IPS-18a (cell line): ENCODE measurements at regions not wholly inside any gene's neighbourhood (a gene's known extent, or its start where the extent isn't known, plus 50 kb on each side); places are given as distances from the start of the nearest gene placed in this dataset.
"Not testable (repeated sequence)": the region's sequence is repeated elsewhere in the genome, so short reads cannot be mapped to it uniquely, and the experiment has no call there.

ENCODE experiments used
- H3K27ac ChIP-seq: one replicate; pipeline ENCODE4 v1.5.1; 2013; ENCODE audit warnings: low read length
- H3K27me3 ChIP-seq: one replicate; pipeline ENCODE4 v1.6.1; 2013; ENCODE audit warnings: mild to moderate bottlenecking, low read length; ENCODE audit not compliant: control insufficient read depth, insufficient read depth
- H3K36me3 ChIP-seq: one replicate; pipeline ENCODE4 v1.6.1; 2013; ENCODE audit warnings: low read depth, low read length; ENCODE audit not compliant: control insufficient read depth
- H3K4me1 ChIP-seq: one replicate; pipeline ENCODE4 v1.6.1; 2013; ENCODE audit warnings: low read depth, low read length; ENCODE audit not compliant: control insufficient read depth
- H3K4me3 ChIP-seq: one replicate; pipeline ENCODE4 v1.5.1; 2013; ENCODE audit warnings: low read length
- H3K9ac ChIP-seq: one replicate; pipeline ENCODE4 v1.6.1; 2013; ENCODE audit warnings: mild to moderate bottlenecking, low read length, moderate library complexity
- H3K9me3 ChIP-seq: one replicate; pipeline ENCODE4 v1.6.1; 2013; ENCODE audit warnings: low read depth, low read length; ENCODE audit not compliant: control insufficient read depth

GRCh38 chr4:179145746-179146525 lies 1703.7 kb upstream of the AGA start:
- no peak overlapping the region for H3K27ac ChIP-seq
- no peak overlapping the region for H3K9ac ChIP-seq
- H3K4me1 ChIP-seq, result peaks cover 6% of the 10 kb centered on the region
- H3K27me3 ChIP-seq, result no peaks in the 10 kb centered on the region
- H3K4me3 ChIP-seq, result no peak overlapping the region
- no peaks in the 10 kb centered on the region for H3K9me3 ChIP-seq
- H3K36me3 ChIP-seq, result no peaks in the 10 kb centered on the region

GRCh38 chr4:179151770-179152169 lies 1709.5 kb upstream of the AGA start:
- Histone ChIP-seq H3K27me3 (no peaks in the 10 kb centered on the region), H3K4me3 (no peak overlapping the region), H3K27ac (no peak overlapping the region), H3K9me3 (no peaks in the 10 kb centered on the region), H3K9ac (no peak overlapping the region), H3K4me1 (peaks cover 4% of the 10 kb centered on the region), H3K36me3 (no peaks in the 10 kb centered on the region)

- H3K36me3 ChIP-seq, result peaks cover 6% of the 10 kb centered on the region
- no peak overlapping the region for H3K9ac ChIP-seq
- no peak overlapping the region for H3K27ac ChIP-seq
- no peaks in the 10 kb centered on the region for H3K9me3 ChIP-seq
- H3K27me3 ChIP-seq, result no peaks in the 10 kb centered on the region
- H3K4me3 ChIP-seq, result no peak overlapping the region
- peaks cover 14% of the 10 kb centered on the region for H3K4me1 ChIP-seq
Observed at GRCh38 chr4:179163147-179163546, 1720.9 kb upstream of the AGA start.

GRCh38 chr4:179164267-179164999 lies 1722.2 kb upstream of the AGA start:
- Histone ChIP-seq H3K27ac (no peak overlapping the region), H3K4me3 (peak overlapping the region; percentile 59), H3K9me3 (no peaks in the 10 kb centered on the region), H3K9ac (no peak overlapping the region), H3K4me1 (peaks cover 14% of the 10 kb centered on the region), H3K27me3 (no peaks in the 10 kb centered on the region), H3K36me3 (peaks cover 6% of the 10 kb centered on the region)

GRCh38 chr4:179165000-179165738 lies 1722.9 kb upstream of the AGA start:
- no peaks in the 10 kb centered on the region for H3K9me3 ChIP-seq
- H3K4me1 ChIP-seq, result peaks cover 14% of the 10 kb centered on the region
- peak overlapping the region; percentile 59 for H3K4me3 ChIP-seq
- peak overlapping the region; percentile 8 for H3K27ac ChIP-seq
- H3K36me3 ChIP-seq, result peaks cover 6% of the 10 kb centered on the region
- no peaks in the 10 kb centered on the region for H3K27me3 ChIP-seq
- peak overlapping the region; percentile 43 for H3K9ac ChIP-seq

- Histone ChIP-seq H3K9ac (peak overlapping the region; percentile 43), H3K27me3 (no peaks in the 10 kb centered on the region), H3K4me3 (peak overlapping the region; percentile 59), H3K27ac (peak overlapping the region; percentile 8), H3K4me1 (peaks cover 14% of the 10 kb centered on the region), H3K36me3 (peaks cover 6% of the 10 kb centered on the region), H3K9me3 (no peaks in the 10 kb centered on the region)
Observed at GRCh38 chr4:179165862-179166261, 1723.6 kb upstream of the AGA start.

- H3K4me1 ChIP-seq, result peaks cover 26% of the 10 kb centered on the region
- not testable (repeated sequence) for H3K9ac ChIP-seq, H3K27me3 ChIP-seq, H3K36me3 ChIP-seq, H3K27ac ChIP-seq, H3K9me3 ChIP-seq
- H3K4me3 ChIP-seq, result peak overlapping the region; percentile 23
Observed at GRCh38 chr4:179170308-179170707, 1728.1 kb upstream of the AGA start.

- no peak overlapping the region for H3K9ac ChIP-seq
- H3K27me3 ChIP-seq, result no peaks in the 10 kb centered on the region
- H3K9me3 ChIP-seq, result no peaks in the 10 kb centered on the region
- H3K4me3 ChIP-seq, result no peak overlapping the region
- H3K27ac ChIP-seq, result no peak overlapping the region
- no peaks in the 10 kb centered on the region for H3K4me1 ChIP-seq
- H3K36me3 ChIP-seq, result no peaks in the 10 kb centered on the region
Observed at GRCh38 chr4:179182741-179183140, 1740.5 kb upstream of the AGA start.

- Histone ChIP-seq H3K27ac (no peak overlapping the region), H3K4me3 (no peak overlapping the region), H3K9ac (no peak overlapping the region), H3K9me3 (no peaks in the 10 kb centered on the region), H3K4me1 (peaks cover 5% of the 10 kb centered on the region), H3K27me3 (no peaks in the 10 kb centered on the region), H3K36me3 (no peaks in the 10 kb centered on the region)
Observed at GRCh38 chr4:179195887-179196286, 1753.7 kb upstream of the AGA start.

- no peak overlapping the region for H3K9ac ChIP-seq
- no peaks in the 10 kb centered on the region for H3K36me3 ChIP-seq
- no peaks in the 10 kb centered on the region for H3K27me3 ChIP-seq
- H3K27ac ChIP-seq, result no peak overlapping the region
- H3K4me3 ChIP-seq, result no peak overlapping the region
- peaks cover 5% of the 10 kb centered on the region for H3K4me1 ChIP-seq
- H3K9me3 ChIP-seq, result no peaks in the 10 kb centered on the region
Observed at GRCh38 chr4:179196511-179196910, 1754.3 kb upstream of the AGA start.

GRCh38 chr4:179200681-179201080 lies 1758.4 kb upstream of the AGA start:
- H3K27me3 ChIP-seq, result no peaks in the 10 kb centered on the region
- H3K4me1 ChIP-seq, result peaks cover 5% of the 10 kb centered on the region
- no peak overlapping the region for H3K9ac ChIP-seq
- no peaks in the 10 kb centered on the region for H3K9me3 ChIP-seq
- H3K27ac ChIP-seq, result no peak overlapping the region
- H3K36me3 ChIP-seq, result no peaks in the 10 kb centered on the region
- H3K4me3 ChIP-seq, result no peak overlapping the region
